Tibial nerve (tissue), 4 donors: ENCODE measurements at regions not wholly inside any gene's neighbourhood (a gene's known extent, or its start where the extent isn't known, plus 50 kb on each side); places are given as distances from the start of the nearest gene placed in this dataset.

Source experiments
- DNase-seq, 2 donors: peaks; one replicate each; pipeline ENCODE4 v3.0.0-alpha.2; 2019; ENCODE audit warnings: low spot score in 2 of 2
- H3K27ac ChIP-seq, 4 donors: fragments of 200-600 bp; sonication (generic) in 3 of 4; one replicate each; pipeline ENCODE4 v1.5.1; 2017 to 2019; ENCODE audit warnings: mild to moderate bottlenecking in 1 of 4
- H3K27me3 ChIP-seq, 2 donors: fragments of 200-600 bp; sonication (generic) in 1 of 2; one replicate each; pipeline versions ENCODE4 v1.5.1 to v1.6.0; 2017 to 2019
- H3K36me3 ChIP-seq, 3 donors: fragments of 200-600 bp; sonication (generic); one replicate each; pipeline ENCODE4 v1.5.1; 2018 to 2019
- H3K4me1 ChIP-seq, 4 donors: fragments of 200-600 bp; sonication (generic) in 3 of 4; one replicate each; pipeline ENCODE4 v1.5.1; 2017 to 2019
- H3K4me3 ChIP-seq, 4 donors: fragments of 200-600 bp; sonication (generic) in 3 of 4; one replicate each; pipeline ENCODE4 v1.5.1; 2017 to 2019; ENCODE audit warnings: mild to moderate bottlenecking in 1 of 4, moderate library complexity in 1 of 4
- H3K9me3 ChIP-seq, 4 donors: fragments of 200-600 bp; sonication (generic) in 3 of 4; one replicate each; pipeline ENCODE4 v1.5.1; 2017 to 2019
- EP300 ChIP-seq, 2 donors: sonication (generic); formaldehyde crosslinking; IDR thresholded peaks; one replicate each; pipeline ENCODE4 v1.6.1; 2017; ENCODE audit warnings: antibody characterized with exemption in 2 of 2, mild to moderate bottlenecking in 1 of 2
- POLR2A ChIP-seq, 2 donors: fragments of 450-650 bp; IDR thresholded peaks; one replicate each; pipeline ENCODE4 v1.6.1; 2017; ENCODE audit warnings: antibody characterized with exemption in 2 of 2, mild to moderate bottlenecking in 2 of 2, moderate library complexity in 2 of 2
- WGBS, 2 donors: methylation state at CpG; one replicate each; pipeline ENCODE4 v1.1.5; 2018; 5-methylcytosine and 5-hydroxymethylcytosine counted together
- TF ChIP-seq, protein P1 (sequence below), 5 experiments: fragments of 200-600 bp in 3 of 5; fragments of 450-650 bp in 2 of 5; sonication (generic) in 3 of 5; IDR thresholded peaks; one replicate each; pipeline ENCODE4 v1.5.1; 2016 to 2019; ENCODE audit warnings: antibody characterized with exemption in 5 of 5, mild to moderate bottlenecking in 3 of 5, moderate library complexity in 2 of 5

GRCh38 chr3:65190111-65190510 lies 502.3 kb upstream of the ADAMTS9 start:
- WGBS, 2 donors = 91 to 100% methylated on average over 1 of the region's 1 CpG
- H3K36me3 ChIP-seq = no peaks in the 10 kb centered on the region
- DNase-seq = no peak
- H3K4me1 ChIP-seq = peaks cover 0 to 1% (median 0%) of the 10 kb centered on the region in 4 donors
- TF ChIP-seq, protein P1, sequence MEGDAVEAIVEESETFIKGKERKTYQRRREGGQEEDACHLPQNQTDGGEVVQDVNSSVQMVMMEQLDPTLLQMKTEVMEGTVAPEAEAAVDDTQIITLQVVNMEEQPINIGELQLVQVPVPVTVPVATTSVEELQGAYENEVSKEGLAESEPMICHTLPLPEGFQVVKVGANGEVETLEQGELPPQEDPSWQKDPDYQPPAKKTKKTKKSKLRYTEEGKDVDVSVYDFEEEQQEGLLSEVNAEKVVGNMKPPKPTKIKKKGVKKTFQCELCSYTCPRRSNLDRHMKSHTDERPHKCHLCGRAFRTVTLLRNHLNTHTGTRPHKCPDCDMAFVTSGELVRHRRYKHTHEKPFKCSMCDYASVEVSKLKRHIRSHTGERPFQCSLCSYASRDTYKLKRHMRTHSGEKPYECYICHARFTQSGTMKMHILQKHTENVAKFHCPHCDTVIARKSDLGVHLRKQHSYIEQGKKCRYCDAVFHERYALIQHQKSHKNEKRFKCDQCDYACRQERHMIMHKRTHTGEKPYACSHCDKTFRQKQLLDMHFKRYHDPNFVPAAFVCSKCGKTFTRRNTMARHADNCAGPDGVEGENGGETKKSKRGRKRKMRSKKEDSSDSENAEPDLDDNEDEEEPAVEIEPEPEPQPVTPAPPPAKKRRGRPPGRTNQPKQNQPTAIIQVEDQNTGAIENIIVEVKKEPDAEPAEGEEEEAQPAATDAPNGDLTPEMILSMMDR (IDR thresholded peaks at IDR 0.05) = no peak
- no peak for TF ChIP-seq EP300 (IDR thresholded peaks at IDR 0.05)
- no peak for TF ChIP-seq POLR2A (IDR thresholded peaks at IDR 0.05)
- H3K4me3 ChIP-seq = no peak overlapping the region
- H3K27me3 ChIP-seq = no peaks in the 10 kb centered on the region
- no peaks in the 10 kb centered on the region for H3K9me3 ChIP-seq
- no peak overlapping the region for H3K27ac ChIP-seq

- Histone ChIP-seq H3K36me3 (no peaks in the 10 kb centered on the region), H3K4me3 (no peak overlapping the region), H3K27ac (no peak overlapping the region), H3K4me1 (peaks cover 0 to 15% (median 0%) of the 10 kb centered on the region in 4 donors), H3K27me3 (no peaks in the 10 kb centered on the region), H3K9me3 (peaks cover 0 to 4% (median 0%) of the 10 kb centered on the region in 4 donors)
- 91 to 96% methylated on average over 2 of the region's 2 CpGs for WGBS, 2 donors
- TF ChIP-seq POLR2A (IDR thresholded peaks at IDR 0.05) = no peak
- TF ChIP-seq EP300 (IDR thresholded peaks at IDR 0.05) = no peak
- TF ChIP-seq, protein P1 (IDR thresholded peaks at IDR 0.05) = no peak
- no peak for DNase-seq
These were observed 498.5 kb upstream of the ADAMTS9 start for GRCh38 chr3:65186268-65186667.

DNA sequence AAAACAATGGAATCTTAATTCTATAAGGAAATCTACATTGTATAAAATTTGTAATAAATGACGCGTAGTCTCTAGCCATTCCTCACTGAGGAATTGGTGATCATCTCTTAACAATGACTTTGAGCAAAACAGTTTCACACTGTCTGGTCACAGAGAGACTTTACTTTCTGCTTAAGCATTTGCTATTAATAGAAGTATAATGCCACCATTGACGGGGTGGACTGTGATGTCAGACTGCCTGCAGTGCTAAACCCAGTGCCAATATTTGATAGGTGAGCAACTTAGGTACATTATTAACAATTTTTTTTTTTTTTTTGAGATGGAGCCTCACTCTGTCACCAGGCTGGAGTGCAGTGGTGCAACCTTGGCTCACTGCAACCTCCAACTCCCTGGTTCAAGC lies 494.9 kb upstream of the ADAMTS9 start:
- no peak for DNase-seq
- Histone ChIP-seq H3K9me3 (peaks cover 0 to 4% (median 0%) of the 10 kb centered on the region in 4 donors), H3K27ac (peak overlapping the region in 1 of 4 donors; percentile 81), H3K27me3 (no peaks in the 10 kb centered on the region), H3K4me1 (peaks cover 0 to 25% (median 0%) of the 10 kb centered on the region in 4 donors), H3K36me3 (no peaks in the 10 kb centered on the region), H3K4me3 (no peak overlapping the region)
- WGBS, 2 donors = 43 to 52% methylated on average over 3 of the region's 3 CpGs
- TF ChIP-seq EP300 (IDR thresholded peaks at IDR 0.05) (no peak), POLR2A (IDR thresholded peaks at IDR 0.05) (no peak)
- TF ChIP-seq, protein P1 (IDR thresholded peaks at IDR 0.05) = no peak

- Histone ChIP-seq H3K27me3 (no peaks in the 10 kb centered on the region), H3K36me3 (no peaks in the 10 kb centered on the region), H3K4me3 (no peak overlapping the region), H3K27ac (peak overlapping the region in 2 of 4 donors; percentile 31 to 81), H3K9me3 (peaks cover 0 to 4% (median 0%) of the 10 kb centered on the region in 4 donors), H3K4me1 (peaks cover 0 to 28% (median 0%) of the 10 kb centered on the region in 4 donors)
- 63 to 67% methylated on average over 4 of the region's 4 CpGs for WGBS, 2 donors
- no peak for DNase-seq
- no peak for TF ChIP-seq POLR2A (IDR thresholded peaks at IDR 0.05)
- TF ChIP-seq, protein P1 (IDR thresholded peaks at IDR 0.05) = no peak
- TF ChIP-seq EP300 (IDR thresholded peaks at IDR 0.05) = no peak
These were observed 494.3 kb upstream of the ADAMTS9 start for GRCh38 chr3:65182085-65182484.

DNA sequence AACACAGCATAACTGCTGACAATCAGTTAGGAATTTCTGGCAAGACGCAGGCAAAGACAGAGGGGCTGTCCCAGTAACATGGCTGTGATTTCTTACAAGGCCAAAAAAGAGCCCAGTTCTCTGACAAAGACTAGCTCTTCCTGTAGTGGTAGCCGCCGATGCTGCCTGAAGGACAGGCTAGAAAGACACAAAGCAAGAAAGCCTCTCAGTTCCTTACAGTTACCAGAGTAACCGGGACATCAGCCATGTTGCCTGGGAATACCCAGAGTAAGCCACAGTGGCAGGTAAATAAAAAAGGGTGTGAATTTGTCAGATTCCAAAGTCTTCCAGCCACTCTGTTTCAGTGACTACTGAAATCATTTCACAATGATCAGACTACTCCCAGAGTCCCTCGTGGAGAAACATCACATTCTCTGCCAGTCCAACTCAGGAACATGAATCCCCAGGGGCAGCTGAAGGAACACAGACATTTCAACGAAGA lies 493.6 kb upstream of the ADAMTS9 start:
- peak overlapping the region; percentile 50 to 81 (median 53) for H3K27ac ChIP-seq
- TF ChIP-seq, protein P1 (IDR thresholded peaks at IDR 0.05) = no peak
- TF ChIP-seq EP300 (IDR thresholded peaks at IDR 0.05) = peak; percentile 34 to 67
- no peak for TF ChIP-seq POLR2A (IDR thresholded peaks at IDR 0.05)

More for the DNA sequence above, 493.6 kb upstream of the ADAMTS9 start:
- Histone ChIP-seq H3K27me3 (no peaks in the 10 kb centered on the region), H3K9me3 (peaks cover 0 to 4% (median 0%) of the 10 kb centered on the region in 4 donors), H3K36me3 (no peaks in the 10 kb centered on the region), H3K4me3 (no peak overlapping the region), H3K4me1 (peaks cover 0 to 28% (median 0%) of the 10 kb centered on the region in 4 donors)
- WGBS, 2 donors = 29 to 35% methylated on average over 6 of the region's 6 CpGs
- peak in 1 of 2 donors; percentile 83 for DNase-seq
